ENCODE measurements at regions not wholly inside any gene's neighbourhood (a gene's known extent, or its start where the extent isn't known, plus 50 kb on each side); places are given as distances from the start of the nearest gene placed in this dataset.
A peak's percentile ranks its signal among the peaks of the same experiment; 100 is the strongest.

- peak; percentile 70 for DNase-seq (ENCODE audit: low read depth)
- no peak overlapping the region for H3K4me3 ChIP-seq (ENCODE audit: low read depth, low read length)
- TF ChIP-seq CTCF (IDR thresholded peaks at IDR 0.05; ENCODE audit: low read depth, low read length, missing control alignments), result peak; percentile 41
- in situ Hi-C loops (cut with HindIII; ENCODE audit: low sequenced_read_pairs), result loop anchor here (5.0 kb wide), 1 partner anchor 395 kb away; no protein-coding TSS in a partner anchor
These were observed 58.3 kb upstream of the EEA1 start for GRCh38 chr12:92987362-92987761.

GRCh38 chr12:92987846-92988621, 58.9 kb upstream of the EEA1 start:
- no peak for DNase-seq (ENCODE audit: low read depth)
- no peak overlapping the region for H3K4me3 ChIP-seq (ENCODE audit: low read depth, low read length)
- in situ Hi-C loops (cut with HindIII; ENCODE audit: low sequenced_read_pairs), result loop anchor here (5.0 kb wide), 1 partner anchor 394 kb away; no protein-coding TSS in a partner anchor
- TF ChIP-seq CTCF (IDR thresholded peaks at IDR 0.05; ENCODE audit: low read depth, low read length, missing control alignments), result no peak

GRCh38 chr12:92988622-92989130, 59.6 kb upstream of the EEA1 start:
- in situ Hi-C loops (cut with HindIII; ENCODE audit: low sequenced_read_pairs), result loop anchor here (5.0 kb wide), 1 partner anchor 394 kb away; no protein-coding TSS in a partner anchor
- H3K4me3 ChIP-seq (ENCODE audit: low read depth, low read length), result no peak overlapping the region
- no peak for DNase-seq (ENCODE audit: low read depth)
- no peak for TF ChIP-seq CTCF (IDR thresholded peaks at IDR 0.05; ENCODE audit: low read depth, low read length, missing control alignments)

GRCh38 chr12:92989715-92990484, 60.8 kb upstream of the EEA1 start:
- no peak for DNase-seq (ENCODE audit: low read depth)
- in situ Hi-C loops (cut with HindIII; ENCODE audit: low sequenced_read_pairs), result loop anchor here (5.0 kb wide), 1 partner anchor 392 kb away; no protein-coding TSS in a partner anchor
- no peak for TF ChIP-seq CTCF (IDR thresholded peaks at IDR 0.05; ENCODE audit: low read depth, low read length, missing control alignments)
- H3K4me3 ChIP-seq (ENCODE audit: low read depth, low read length), result no peak overlapping the region

- no peak overlapping the region for H3K4me3 ChIP-seq (ENCODE audit: low read depth, low read length)
- DNase-seq (ENCODE audit: low read depth), result no peak
- no peak for TF ChIP-seq CTCF (IDR thresholded peaks at IDR 0.05; ENCODE audit: low read depth, low read length, missing control alignments)
- in situ Hi-C loops (cut with HindIII; ENCODE audit: low sequenced_read_pairs), result no loop called here
These were observed 62.0 kb upstream of the EEA1 start for GRCh38 chr12:92991134-92991533.

GRCh38 chr12:92992041-92992440, 62.9 kb upstream of the EEA1 start:
- H3K4me3 ChIP-seq (ENCODE audit: low read depth, low read length), result no peak overlapping the region
- TF ChIP-seq CTCF (IDR thresholded peaks at IDR 0.05; ENCODE audit: low read depth, low read length, missing control alignments), result no peak
- DNase-seq (ENCODE audit: low read depth), result no peak
- in situ Hi-C loops (cut with HindIII; ENCODE audit: low sequenced_read_pairs), result no loop called here

Data from astrocyte of the cerebellum (primary cell).